M059J (cell line): ENCODE measurements at regions not wholly inside any gene's neighbourhood (a gene's known extent, or its start where the extent isn't known, plus 50 kb on each side); places are given as distances from the start of the nearest gene placed in this dataset.

Source experiments
- DNase-seq: peaks from one replicate; pipeline ENCODE4 v3.0.0-alpha.2; 2012; ENCODE audit warnings: low read depth

GRCh38 chr18:75805265-75805664 lies 377.8 kb upstream of the SMIM21 start:
- no peak for DNase-seq

DNA sequence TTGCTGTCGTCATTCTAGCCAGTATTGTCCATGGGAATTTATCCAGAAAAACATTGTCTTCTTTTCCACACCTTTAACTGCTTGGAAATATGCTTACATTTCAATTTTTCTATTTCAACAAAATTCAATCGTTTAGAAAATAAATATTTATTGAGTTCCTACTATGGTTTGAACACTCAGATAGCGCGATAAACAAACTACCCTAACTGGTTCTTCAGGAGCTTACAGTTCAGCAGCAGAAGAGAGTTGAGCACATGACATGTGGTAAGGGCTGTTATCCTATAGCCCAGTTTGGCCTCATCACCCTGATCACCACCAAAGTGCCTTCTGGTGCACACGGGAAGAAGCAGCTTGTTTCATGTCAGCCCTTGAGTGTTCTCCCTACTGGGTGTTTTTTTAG lies 375.2 kb upstream of the SMIM21 start:
- no peak for DNase-seq

DNA sequence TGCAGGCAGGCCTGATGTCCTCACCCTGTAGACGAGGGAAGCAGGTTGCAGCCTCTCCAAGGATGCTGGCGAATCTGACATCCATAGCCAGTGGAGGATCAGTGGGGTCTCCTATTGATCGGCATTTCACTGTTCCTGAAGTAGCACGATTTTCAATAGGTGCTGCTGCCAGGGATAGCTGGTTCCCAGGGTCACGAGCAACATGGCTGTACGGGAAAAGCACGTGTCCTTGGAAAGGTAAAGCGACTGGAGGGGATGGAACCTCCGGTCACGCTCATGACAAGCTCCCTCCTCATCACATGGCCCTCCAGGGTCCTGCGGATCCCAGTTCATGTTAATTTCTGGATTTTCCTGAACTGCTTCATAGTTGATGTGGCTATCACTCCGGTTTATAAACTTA lies 373.7 kb upstream of the SMIM21 start:
- DNase-seq, result no peak

DNA sequence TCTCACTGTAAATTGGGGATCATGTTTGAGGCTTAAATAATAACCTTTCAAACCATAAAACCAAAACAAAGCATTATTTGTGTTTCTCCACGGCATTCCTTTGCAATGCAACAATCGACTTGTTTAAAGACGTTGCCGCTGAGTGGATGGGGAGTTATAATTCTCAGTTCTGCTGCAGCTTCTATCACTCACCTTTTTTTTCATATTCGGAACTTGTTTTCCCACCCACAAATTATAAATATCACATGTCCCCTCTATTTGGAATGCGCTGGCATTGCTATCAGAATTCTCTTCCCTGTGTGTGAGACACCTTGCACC lies 372.8 kb upstream of the SMIM21 start:
- DNase-seq, result no peak

DNA sequence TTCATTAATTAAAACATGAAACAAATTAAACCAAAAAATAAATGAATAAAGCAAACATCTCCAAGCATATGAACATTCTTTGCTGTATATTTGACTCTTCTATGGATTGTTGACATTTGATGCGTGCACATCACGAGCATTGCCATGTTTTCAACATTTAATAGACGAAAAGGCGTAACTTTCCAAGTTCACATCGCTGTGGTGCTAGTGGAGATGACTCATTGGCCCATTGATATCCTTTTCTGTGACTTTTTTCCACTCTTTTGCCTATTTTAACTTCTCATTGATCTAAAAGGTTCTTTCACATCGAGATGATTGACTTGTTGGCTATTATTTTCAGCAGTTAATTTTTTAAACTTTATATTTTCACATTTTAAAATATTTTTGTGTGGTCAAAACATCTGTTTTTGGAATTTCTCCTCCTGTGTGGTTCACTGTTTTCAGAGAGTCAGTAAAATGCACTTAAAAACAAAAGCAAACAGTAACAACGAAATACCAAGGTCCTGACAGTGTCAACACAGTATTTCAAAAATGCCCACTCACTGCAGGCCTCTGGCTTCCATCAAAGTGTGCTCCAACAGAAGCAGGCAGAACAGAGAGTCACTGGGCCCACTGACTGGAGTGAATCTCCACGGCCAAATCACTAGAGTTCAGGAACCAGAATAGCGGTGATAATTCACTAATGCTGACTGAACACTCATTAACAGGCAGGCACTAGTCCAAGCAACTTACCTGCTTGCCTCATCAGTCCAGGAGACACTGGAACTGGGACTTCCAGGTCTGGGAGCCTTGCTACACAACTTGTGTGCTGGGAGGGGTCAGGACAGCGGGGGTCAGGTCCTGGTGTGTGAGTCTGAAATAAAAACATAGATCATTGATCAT lies 372.2 kb upstream of the SMIM21 start:
- no peak for DNase-seq

DNA sequence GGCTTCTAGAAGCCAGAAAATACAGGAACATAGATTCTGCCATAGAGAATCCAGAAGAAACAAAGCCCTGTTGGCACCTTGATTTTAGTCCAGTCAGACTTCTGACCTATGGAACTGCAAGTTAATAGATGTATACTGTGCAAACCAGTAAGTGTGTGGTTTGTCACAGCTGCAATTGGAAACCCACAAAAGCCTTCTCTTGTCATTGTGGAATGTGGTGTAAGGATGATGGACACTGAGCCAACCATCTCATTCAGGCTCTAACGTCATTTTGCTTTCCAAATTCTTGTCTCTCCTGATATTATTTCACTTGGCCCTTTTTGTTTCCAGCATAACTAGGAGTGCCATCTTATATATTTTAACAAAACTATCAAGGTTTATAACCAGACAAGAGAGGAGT lies 369.5 kb upstream of the SMIM21 start:
- no peak for DNase-seq

DNA sequence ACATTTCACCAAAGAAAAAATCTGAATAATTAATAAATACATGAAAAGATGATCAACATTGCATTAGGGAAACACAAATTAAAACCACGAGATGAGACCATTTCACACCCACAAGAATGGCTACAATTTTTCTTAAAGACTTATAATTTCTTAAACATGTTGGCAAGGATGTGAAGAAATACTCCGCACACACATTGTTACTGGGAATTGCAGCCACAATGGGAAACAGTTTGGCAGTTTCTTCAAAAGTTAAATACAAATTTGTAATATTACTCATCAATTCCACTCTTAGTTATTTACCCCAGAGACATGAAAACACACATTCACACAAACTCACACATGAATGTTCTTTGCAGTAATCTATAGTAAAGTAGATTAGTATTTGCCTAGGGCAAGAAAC lies 363.3 kb upstream of the SMIM21 start:
- DNase-seq, result no peak

- no peak for DNase-seq
Observed at GRCh38 chr18:75790111-75790510, 362.6 kb upstream of the SMIM21 start.

- DNase-seq, result no peak
Observed at GRCh38 chr18:75785834-75786233, 358.3 kb upstream of the SMIM21 start.

DNA sequence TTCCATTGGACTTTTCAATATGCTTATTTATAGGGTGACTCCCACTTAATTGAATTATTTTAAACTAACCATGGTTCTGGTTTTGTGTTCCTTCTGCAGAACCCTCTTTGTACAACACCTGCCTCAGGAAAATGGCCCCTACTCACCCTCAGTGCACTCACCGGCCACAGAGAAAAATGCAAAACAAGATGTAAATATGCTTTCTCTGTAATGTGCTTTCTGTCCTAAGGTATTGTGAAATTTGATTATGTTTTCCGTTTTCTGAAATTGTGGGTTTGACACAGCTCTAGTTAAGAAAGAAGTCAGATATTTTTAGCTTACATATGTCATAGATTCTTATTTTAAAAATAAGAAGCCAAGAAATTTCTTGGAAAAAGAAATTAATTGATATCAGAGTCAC lies 357.7 kb upstream of the SMIM21 start:
- no peak for DNase-seq

- DNase-seq, result no peak
Observed at GRCh38 chr18:75784390-75784789, 356.9 kb upstream of the SMIM21 start.

DNA sequence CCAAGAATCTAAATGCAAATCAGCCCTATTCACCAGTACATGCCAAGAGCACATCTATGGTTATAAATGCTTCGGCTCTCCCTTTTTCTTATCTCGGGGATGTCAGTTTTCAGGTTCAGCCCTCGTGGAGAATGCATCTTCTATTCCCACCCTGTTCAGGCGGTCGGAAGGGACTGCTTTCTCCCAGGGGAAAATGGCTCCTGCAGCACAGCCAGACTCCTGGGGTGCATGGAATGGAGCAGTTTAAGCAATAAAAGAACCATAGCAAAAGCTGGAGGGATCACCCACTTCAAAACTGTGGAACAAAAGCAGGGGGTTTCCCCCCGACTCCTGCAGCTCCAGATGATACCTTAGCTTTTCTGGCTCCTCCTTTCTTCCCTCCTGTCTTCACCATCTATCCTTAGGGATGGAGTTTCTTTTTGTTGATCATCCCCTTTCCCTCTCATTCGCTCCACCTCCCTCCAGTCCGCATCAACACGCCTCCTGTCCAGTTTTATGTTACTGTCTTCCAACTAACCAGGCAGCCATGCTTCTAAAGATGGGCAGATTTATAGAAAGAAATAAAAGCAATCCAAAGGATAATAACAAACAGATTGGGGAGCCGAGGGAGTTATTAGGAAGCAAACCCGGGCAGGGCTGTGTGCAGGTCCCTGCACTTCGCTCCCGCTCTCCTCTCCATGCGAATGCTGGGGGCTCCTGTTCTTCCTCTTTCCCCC lies 356.2 kb upstream of the SMIM21 start:
- no peak for DNase-seq

GRCh38 chr18:75782826-75783225 lies 355.3 kb upstream of the SMIM21 start:
- DNase-seq, result no peak

DNA sequence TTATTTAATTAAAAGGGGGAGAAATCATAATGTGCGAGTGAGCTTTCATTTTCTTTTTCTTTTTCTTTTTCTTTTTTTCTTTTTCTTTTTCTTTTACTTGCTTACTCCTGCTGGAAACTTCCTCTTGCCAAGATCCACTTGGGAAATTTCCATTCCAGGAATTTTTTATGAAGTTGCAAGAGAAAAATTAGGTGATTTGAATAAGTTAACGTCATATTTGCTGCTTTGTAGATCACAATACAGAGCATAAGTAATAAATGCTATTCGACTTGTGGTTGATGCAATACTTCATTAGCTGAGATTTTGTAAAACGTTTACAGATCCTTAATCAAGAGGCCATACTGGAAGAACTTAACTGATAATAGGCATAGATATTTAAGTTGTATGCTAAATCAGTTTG lies 354.7 kb upstream of the SMIM21 start:
- DNase-seq, result no peak

DNA sequence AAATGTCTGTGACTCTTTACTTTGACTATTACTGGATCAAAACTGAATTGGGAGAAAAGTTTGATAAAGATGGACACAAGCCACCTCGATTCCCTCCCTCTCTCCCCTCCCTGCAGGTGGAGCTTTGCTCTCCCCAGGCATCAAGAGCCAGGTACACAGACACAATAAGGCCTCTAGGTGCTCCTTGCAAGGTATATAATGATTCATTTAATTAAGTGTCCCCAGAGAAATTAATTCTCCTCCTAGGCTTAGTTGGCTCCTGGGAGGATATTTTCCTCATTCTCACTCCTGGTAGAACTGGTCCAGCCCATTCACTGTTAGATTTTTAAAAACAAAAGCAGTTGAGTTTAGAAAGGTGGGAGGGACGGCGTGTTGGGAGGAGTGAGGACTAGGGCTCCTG lies 352.4 kb upstream of the SMIM21 start:
- no peak for DNase-seq

- DNase-seq, result no peak
Observed at GRCh38 chr18:75779450-75779849, 351.9 kb upstream of the SMIM21 start.

GRCh38 chr18:75777630-75778029 lies 350.1 kb upstream of the SMIM21 start:
- no peak for DNase-seq

DNA sequence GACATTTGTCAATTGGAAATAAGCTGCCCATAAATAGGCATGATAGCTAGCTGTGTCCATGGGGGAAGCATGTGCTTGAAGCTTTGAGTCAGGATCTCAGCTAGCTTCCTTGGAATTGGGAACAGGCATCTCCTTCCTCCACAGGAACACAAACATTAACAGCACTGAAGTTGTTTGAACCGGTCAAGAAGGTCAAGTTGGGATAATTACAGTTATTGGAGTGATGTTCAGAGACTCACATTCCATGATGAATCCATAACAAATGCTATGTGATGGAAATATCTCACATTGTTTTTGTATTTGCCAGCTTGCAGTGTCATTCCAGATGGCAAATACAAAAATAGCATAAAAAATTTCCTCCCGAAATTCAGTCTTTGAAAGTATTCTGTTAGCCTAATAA lies 347.6 kb upstream of the SMIM21 start:
- DNase-seq, result no peak

- no peak for DNase-seq
Observed at GRCh38 chr18:75773618-75774017, 346.1 kb upstream of the SMIM21 start.

DNA sequence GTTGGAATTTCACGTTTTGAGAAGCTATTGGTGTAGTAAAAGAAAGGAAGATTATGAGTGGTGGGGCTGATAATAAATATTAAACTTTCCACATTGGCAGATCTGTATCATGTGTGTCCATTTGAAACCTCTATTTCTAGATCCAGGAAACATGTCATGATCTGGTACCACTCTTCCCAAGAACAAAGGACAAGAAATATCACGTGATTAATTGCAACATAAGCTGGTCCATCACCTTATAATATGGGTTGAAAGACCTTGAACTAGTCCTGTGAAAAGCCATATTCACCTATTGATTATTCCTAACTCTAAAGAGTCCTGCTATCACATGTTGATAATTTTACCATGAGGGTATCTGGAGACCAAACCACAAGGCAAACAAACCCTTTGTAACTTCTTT lies 335.3 kb upstream of the SMIM21 start:
- no peak for DNase-seq

DNA sequence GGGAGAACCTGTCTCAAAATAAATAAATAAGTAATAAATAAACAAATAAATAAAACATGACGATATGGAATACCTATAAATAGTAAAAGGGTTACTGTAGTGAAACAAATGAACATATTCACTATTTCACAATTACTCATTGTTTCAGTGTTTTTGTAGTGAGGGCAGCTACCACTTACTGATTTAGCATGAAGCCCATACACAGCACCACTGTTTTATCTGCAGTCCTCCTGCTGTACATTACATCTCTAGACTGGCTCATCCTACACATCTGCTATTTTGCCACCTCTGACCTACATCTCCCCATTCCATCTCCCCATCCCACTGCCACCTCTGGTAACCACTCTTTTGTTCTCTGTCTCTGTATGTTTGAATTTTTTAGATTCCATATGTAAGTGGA lies 332.7 kb upstream of the SMIM21 start:
- DNase-seq, result no peak

DNA sequence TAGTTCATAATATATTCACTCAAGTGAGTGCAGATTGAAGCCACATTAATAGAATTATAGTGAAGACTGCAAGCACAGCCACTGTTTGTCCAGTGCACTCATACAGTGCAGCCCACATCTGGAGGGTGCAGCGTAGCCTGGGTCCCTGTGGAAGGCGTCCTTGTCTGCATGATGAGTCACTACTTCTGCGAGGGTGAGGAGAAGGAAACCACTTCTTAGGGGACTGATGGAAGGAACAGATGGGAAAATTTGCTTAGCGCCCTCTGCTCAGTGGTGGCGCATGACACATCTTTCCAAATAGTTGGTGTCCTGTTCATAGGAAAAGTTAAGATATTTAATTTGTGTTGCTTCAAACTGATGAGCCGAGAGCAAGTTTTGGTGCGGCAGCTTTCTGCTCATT lies 330.4 kb upstream of the SMIM21 start:
- no peak for DNase-seq

- DNase-seq, result peak; percentile 2
Observed at GRCh38 chr18:75754433-75754832, 326.9 kb upstream of the SMIM21 start.

- no peak for DNase-seq
Observed at GRCh38 chr18:75753753-75754152, 326.2 kb upstream of the SMIM21 start.
